Cardiac muscle cell (in vitro differentiated cells and primary cell): ENCODE measurements at regions not wholly inside any gene's neighbourhood (a gene's known extent, or its start where the extent isn't known, plus 50 kb on each side); places are given as distances from the start of the nearest gene placed in this dataset.

ENCODE experiments used
- DNase-seq, 2 donors: peaks; one replicate each; pipeline versions ENCODE4 v3.0.0 to v3.0.0-alpha.2; 2010 to 2017; ENCODE audit warnings: low read depth in 1 of 2, low spot score in 1 of 2
- H3K27ac ChIP-seq: fragments of 200-600 bp; sonication (generic); 2 replicates; pipeline ENCODE4 v1.5.1; 2016
- H3K27me3 ChIP-seq: fragments of 200-600 bp; sonication (generic); 2 replicates; pipeline ENCODE4 v1.6.0; 2016; ENCODE audit warnings: control low read depth
- H3K36me3 ChIP-seq: fragments of 200-600 bp; sonication (generic); 2 replicates; pipeline ENCODE4 v1.5.1; 2016; ENCODE audit warnings: control low read depth
- H3K4me1 ChIP-seq: fragments of 200-600 bp; sonication (generic); 2 replicates; pipeline ENCODE4 v1.8.1; 2017; ENCODE audit warnings: low read depth, mild to moderate bottlenecking, mixed run types
- H3K4me3 ChIP-seq: fragments of 200-600 bp; sonication (generic); 2 replicates; pipeline ENCODE4 v1.5.1; 2016; ENCODE audit warnings: mild to moderate bottlenecking
- H3K9me3 ChIP-seq: fragments of 200-600 bp; sonication (generic); 2 replicates; pipeline ENCODE4 v1.5.1; 2017; ENCODE audit warnings: low read depth, mild to moderate bottlenecking, control low read depth
- CTCF ChIP-seq: IDR thresholded peaks from 2 replicates; pipeline ENCODE4 v1.5.1; 2012; ENCODE audit warnings: low read depth, mild to moderate bottlenecking, low read length

GRCh38 chr7:20030915-20031362 is 186.2 kb downstream of the MACC1 start:
- no peak for TF ChIP-seq CTCF
- Histone ChIP-seq H3K27me3 (no peaks in the 10 kb centered on the region), H3K4me3 (no peak overlapping the region), H3K9me3 (no peaks in the 10 kb centered on the region), H3K4me1 (no peaks in the 10 kb centered on the region), H3K27ac (no peak overlapping the region), H3K36me3 (no peaks in the 10 kb centered on the region)
- peak in 1 of 2 donors; percentile 14 for DNase-seq

- Histone ChIP-seq H3K4me1 (no peaks in the 10 kb centered on the region), H3K9me3 (no peaks in the 10 kb centered on the region), H3K27me3 (no peaks in the 10 kb centered on the region), H3K36me3 (no peaks in the 10 kb centered on the region), H3K27ac (no peak overlapping the region), H3K4me3 (no peak overlapping the region)
- TF ChIP-seq CTCF: no peak
- no peak for DNase-seq
Measured at GRCh38 chr7:20030417-20030816, 186.8 kb downstream of the MACC1 start.

- Histone ChIP-seq H3K4me1 (no peaks in the 10 kb centered on the region), H3K27ac (no peak overlapping the region), H3K9me3 (no peaks in the 10 kb centered on the region), H3K4me3 (no peak overlapping the region), H3K27me3 (no peaks in the 10 kb centered on the region), H3K36me3 (no peaks in the 10 kb centered on the region)
- no peak for TF ChIP-seq CTCF
- no peak for DNase-seq
Measured at GRCh38 chr7:20026762-20027161, 190.4 kb downstream of the MACC1 start.

GRCh38 chr7:20021831-20022230 is 195.4 kb downstream of the MACC1 start:
- H3K27me3 ChIP-seq: no peaks in the 10 kb centered on the region
- no peak overlapping the region for H3K4me3 ChIP-seq
- no peaks in the 10 kb centered on the region for H3K4me1 ChIP-seq
- DNase-seq: no peak
- TF ChIP-seq CTCF: no peak
- no peaks in the 10 kb centered on the region for H3K9me3 ChIP-seq
- H3K36me3 ChIP-seq: no peaks in the 10 kb centered on the region
- no peak overlapping the region for H3K27ac ChIP-seq

- Histone ChIP-seq H3K27ac (no peak overlapping the region), H3K4me3 (no peak overlapping the region)
- no peak for TF ChIP-seq CTCF
Measured at GRCh38 chr7:20021066-20021465, 196.1 kb downstream of the MACC1 start.

More at GRCh38 chr7:20021066-20021465, 196.1 kb downstream of the MACC1 start:
- H3K36me3 ChIP-seq: no peaks in the 10 kb centered on the region
- no peaks in the 10 kb centered on the region for H3K4me1 ChIP-seq
- H3K27me3 ChIP-seq: no peaks in the 10 kb centered on the region
- no peaks in the 10 kb centered on the region for H3K9me3 ChIP-seq
- DNase-seq: no peak
